Liver (tissue), 8 donors: ENCODE measurements at regions not wholly inside any gene's neighbourhood (a gene's known extent, or its start where the extent isn't known, plus 50 kb on each side); places are given as distances from the start of the nearest gene placed in this dataset.

Source experiments
- DNase-seq: peaks from one replicate; pipeline ENCODE4 v3.0.0-alpha.2; 2017; ENCODE audit warnings: low spot score
- H3K27ac ChIP-seq, 2 donors: one replicate each; pipeline ENCODE4 v1.7.0; 2013; ENCODE audit warnings: inconsistent platforms in 2 of 2, low read length in 2 of 2, control low read depth in 1 of 2, low read depth in 1 of 2, mild to moderate bottlenecking in 1 of 2
- H3K27me3 ChIP-seq, 4 donors: one replicate each; pipeline versions ENCODE4 v1.6.1 to v1.7.0; 2013; ENCODE audit warnings: low read length in 3 of 4, inconsistent platforms in 1 of 4, mild to moderate bottlenecking in 1 of 4, moderate library complexity in 1 of 4; ENCODE audit not compliant: control insufficient read depth in 4 of 4, insufficient read depth in 4 of 4
- H3K36me3 ChIP-seq, 4 donors: one replicate each; pipeline versions ENCODE4 v1.6.1 to v1.7.0; 2013; ENCODE audit warnings: low read length in 3 of 4, mild to moderate bottlenecking in 3 of 4, low read depth in 1 of 4, moderate library complexity in 1 of 4; ENCODE audit not compliant: control insufficient read depth in 4 of 4, insufficient read depth in 3 of 4
- H3K4me1 ChIP-seq, 4 donors: one replicate each; pipeline versions ENCODE4 v1.6.1 to v1.7.0; 2013; ENCODE audit warnings: low read length in 3 of 4, mild to moderate bottlenecking in 3 of 4, moderate library complexity in 1 of 4; ENCODE audit not compliant: control insufficient read depth in 4 of 4, insufficient read depth in 4 of 4
- H3K4me3 ChIP-seq, 3 donors: one replicate each; pipeline versions ENCODE4 v1.6.1 to v1.7.0; 2013; ENCODE audit warnings: low read length in 3 of 3, control low read depth in 1 of 3, low read depth in 1 of 3, mild to moderate bottlenecking in 1 of 3
- H3K9ac ChIP-seq, 2 donors: one replicate each; pipeline ENCODE4 v1.7.0; 2013; ENCODE audit warnings: low read length in 2 of 2, mild to moderate bottlenecking in 2 of 2, moderate library complexity in 2 of 2, control low read depth in 1 of 2, low read depth in 1 of 2
- H3K9me3 ChIP-seq, 4 donors: one replicate each; pipeline versions ENCODE4 v1.6.1 to v1.7.0; 2013; ENCODE audit warnings: low read length in 3 of 4; ENCODE audit not compliant: control insufficient read depth in 4 of 4
- ATF3 ChIP-seq: IDR thresholded peaks from 2 replicates; pipeline ENCODE4 v1.6.1; 2016; ENCODE audit warnings: antibody characterized with exemption
- CTCF ChIP-seq: fragments of 150-350 bp; IDR thresholded peaks from 2 replicates; pipeline ENCODE4 v1.5.1; 2017; ENCODE audit warnings: improper control_type of control experiment, low read depth, low read length; ENCODE audit not compliant: missing input control
- EGR1 ChIP-seq, 2 donors: IDR thresholded peaks; 2 replicates each; pipeline ENCODE4 v1.6.1; 2016 to 2018; ENCODE audit warnings: antibody characterized with exemption in 2 of 2, low read depth in 2 of 2
- FOXA1 ChIP-seq: IDR thresholded peaks from 2 replicates; pipeline ENCODE4 v1.6.1; 2016; ENCODE audit warnings: antibody characterized with exemption
- FOXA2 ChIP-seq: IDR thresholded peaks from 2 replicates; pipeline ENCODE4 v1.6.1; 2016; ENCODE audit warnings: antibody characterized with exemption
- GABPA ChIP-seq, 2 donors: IDR thresholded peaks in 1 of 2; conservative IDR thresholded peaks in 1 of 2; 2 replicates each; pipeline ENCODE4 v1.6.1; 2016; ENCODE audit warnings: antibody characterized with exemption in 2 of 2, mild to moderate bottlenecking in 1 of 2, moderate library complexity in 1 of 2
- HNF4A ChIP-seq, 2 donors: conservative IDR thresholded peaks; 2 replicates each; pipeline ENCODE4 v1.6.1; 2016; ENCODE audit warnings: antibody characterized with exemption in 2 of 2, mild to moderate bottlenecking in 2 of 2
- HNF4G ChIP-seq: IDR thresholded peaks from 2 replicates; pipeline ENCODE4 v1.6.1; 2016; ENCODE audit warnings: antibody characterized with exemption
- JUND ChIP-seq, 2 donors: IDR thresholded peaks; 2 replicates each; pipeline ENCODE4 v1.6.1; 2016; ENCODE audit warnings: antibody characterized with exemption in 2 of 2
- MAX ChIP-seq: IDR thresholded peaks from 2 replicates; pipeline ENCODE4 v1.6.1; 2016; ENCODE audit warnings: antibody characterized with exemption
- NR2F2 ChIP-seq: IDR thresholded peaks from 2 replicates; pipeline ENCODE4 v1.6.1; 2016; ENCODE audit warnings: antibody characterized with exemption
- RAD21 ChIP-seq, 2 donors: IDR thresholded peaks; 2 replicates each; pipeline ENCODE4 v1.6.1; 2016; ENCODE audit warnings: antibody characterized with exemption in 2 of 2, mild to moderate bottlenecking in 2 of 2
- REST ChIP-seq: IDR thresholded peaks from 2 replicates; pipeline ENCODE4 v1.6.1; 2016; ENCODE audit warnings: antibody characterized with exemption, mild to moderate bottlenecking
- RXRA ChIP-seq, 2 donors: IDR thresholded peaks; 2 replicates each; pipeline ENCODE4 v1.6.1; 2017 to 2018; ENCODE audit warnings: antibody characterized with exemption in 2 of 2, mild to moderate bottlenecking in 1 of 2
- SP1 ChIP-seq: IDR thresholded peaks from 2 replicates; pipeline ENCODE4 v1.6.1; 2018; ENCODE audit warnings: antibody characterized with exemption, mild to moderate bottlenecking
- TAF1 ChIP-seq: conservative IDR thresholded peaks from 2 replicates; pipeline ENCODE4 v1.6.1; 2016; ENCODE audit warnings: antibody characterized with exemption, mild to moderate bottlenecking
- YY1 ChIP-seq: IDR thresholded peaks from 2 replicates; pipeline ENCODE4 v1.6.1; 2016; ENCODE audit warnings: antibody characterized with exemption, mild to moderate bottlenecking
- ZBTB33 ChIP-seq: IDR thresholded peaks from 2 replicates; pipeline ENCODE4 v1.6.1; 2016; ENCODE audit warnings: antibody characterized with exemption
- WGBS: extraction: QIAGEN DNeasy Blood & Tissue Kit; methylation state at CpG from one replicate; pipeline ENCODE4 v1.1.7; 2013; 5-methylcytosine and 5-hydroxymethylcytosine counted together
- donor health status: healthy.
- donor health status: healthy.
- donor health status: healthy.
- donor health status: healthy.
- donor health status: healthy.

GRCh38 chr14:83251402-83251801 lies 1717.7 kb upstream of the SEL1L start:
- no peaks in the 10 kb centered on the region for H3K36me3 ChIP-seq
- no peaks in the 10 kb centered on the region for H3K27me3 ChIP-seq
- H3K4me3 ChIP-seq, result no peak overlapping the region
- TF ChIP-seq HNF4A (conservative IDR thresholded peaks at IDR 0.05) (no peak), RAD21 (IDR thresholded peaks at IDR 0.05) (no peak), MAX (no peak), ZBTB33 (no peak), ATF3 (no peak), FOXA2 (no peak), FOXA1 (no peak), JUND (IDR thresholded peaks at IDR 0.05) (no peak), TAF1 (no peak), SP1 (no peak), CTCF (no peak), RXRA (IDR thresholded peaks at IDR 0.05) (no peak), NR2F2 (no peak), EGR1 (IDR thresholded peaks at IDR 0.05; ENCODE audit: low read depth in 2 of 2) (no peak), YY1 (no peak), GABPA (IDR thresholded peaks at IDR 0.05 in 1 of 2, conservative IDR thresholded peaks at IDR 0.05 in 1 of 2) (no peak), REST (no peak), HNF4G (no peak)
- no peaks in the 10 kb centered on the region for H3K9me3 ChIP-seq
- H3K9ac ChIP-seq, result no peak overlapping the region
- no peaks in the 10 kb centered on the region for H3K4me1 ChIP-seq
- WGBS, result 82% methylated on average over 2 of the region's 2 CpGs
- no peak overlapping the region for H3K27ac ChIP-seq
- DNase-seq, result no peak

GRCh38 chr14:83253870-83254269 lies 1720.2 kb upstream of the SEL1L start:
- H3K27me3 ChIP-seq, result no peaks in the 10 kb centered on the region
- H3K9me3 ChIP-seq, result no peaks in the 10 kb centered on the region
- WGBS, result 73% methylated on average over 2 of the region's 2 CpGs
- H3K36me3 ChIP-seq, result no peaks in the 10 kb centered on the region
- no peaks in the 10 kb centered on the region for H3K4me1 ChIP-seq
- no peak for TF ChIP-seq ATF3
- H3K9ac ChIP-seq, result no peak overlapping the region
- no peak overlapping the region for H3K4me3 ChIP-seq
- H3K27ac ChIP-seq, result no peak overlapping the region
- no peak for DNase-seq
